ENCODE measurements at regions not wholly inside any gene's neighbourhood (a gene's known extent, or its start where the extent isn't known, plus 50 kb on each side); places are given as distances from the start of the nearest gene placed in this dataset.
A peak's percentile ranks its signal among the peaks of the same experiment; 100 is the strongest.
"Not testable (repeated sequence)": the region's sequence is repeated elsewhere in the genome, so short reads cannot be mapped to it uniquely, and the experiment has no call there.

DNA sequence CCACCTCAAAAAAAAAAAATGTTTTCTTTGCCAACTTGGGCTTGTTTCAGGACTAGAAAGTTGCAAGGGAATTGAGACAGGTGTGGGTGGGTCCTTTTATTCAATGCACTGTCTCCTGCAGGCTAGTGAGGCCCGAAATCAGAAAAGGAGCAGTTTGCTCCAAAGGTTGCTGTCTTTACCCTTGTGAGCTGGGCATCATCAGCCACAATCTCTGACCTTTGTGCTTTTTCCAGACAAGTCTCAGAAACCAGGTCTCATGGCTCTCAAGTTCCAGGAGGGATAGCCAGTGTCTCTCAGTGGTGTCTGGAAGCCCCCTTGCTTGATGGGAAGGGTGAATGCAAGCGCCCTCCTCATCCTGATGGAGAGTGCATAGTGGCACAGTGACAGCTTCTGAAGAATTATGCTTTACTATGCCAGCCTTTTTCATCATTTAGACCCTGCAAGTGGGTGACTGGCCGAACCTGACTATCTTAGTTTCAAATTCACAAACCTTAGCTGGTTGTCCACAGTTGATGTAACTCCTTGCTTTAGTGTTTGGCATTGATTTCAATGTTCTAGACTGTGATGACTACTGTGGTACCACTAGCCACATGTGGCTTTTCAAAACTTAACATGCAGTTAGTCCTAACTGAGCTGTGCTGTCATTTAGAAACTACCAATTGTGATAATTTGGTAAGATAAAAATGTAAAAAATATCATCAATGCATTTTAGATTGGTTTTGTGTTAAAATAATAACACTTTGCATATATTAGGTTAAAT is 468.6 kb downstream of the GADD45G start:
- no peak for DNase-seq

DNA sequence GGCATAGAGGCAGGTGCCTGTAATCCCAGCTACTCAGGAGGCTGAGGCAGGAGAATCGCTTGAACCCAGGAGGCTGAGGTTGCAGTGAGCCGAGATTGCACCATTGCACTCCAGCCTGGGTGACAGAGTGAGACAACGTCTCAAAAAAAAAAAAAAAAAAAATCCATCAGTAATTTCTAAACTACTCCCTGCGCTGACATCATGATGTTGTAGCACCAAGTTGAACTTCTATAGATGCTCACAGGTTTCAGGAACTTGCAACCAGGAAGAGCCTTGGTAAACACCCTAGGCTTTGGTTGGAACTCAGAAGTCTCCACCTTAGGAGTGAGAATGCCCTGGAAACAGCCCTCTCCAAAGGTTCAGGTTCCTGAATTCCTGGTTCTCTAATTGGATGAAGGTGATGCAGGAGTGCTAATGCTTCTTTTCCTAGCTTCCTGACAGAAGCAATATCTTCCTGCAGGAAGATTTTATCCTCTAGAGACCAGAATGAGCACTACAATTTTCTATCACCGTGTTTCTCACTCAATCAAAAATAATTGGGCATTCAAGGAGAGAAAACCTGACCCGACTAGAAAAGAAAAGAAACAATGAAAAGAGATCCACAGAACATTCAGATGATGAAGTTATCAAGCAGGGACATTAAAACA is 469.6 kb downstream of the GADD45G start:
- no peak for DNase-seq

DNA sequence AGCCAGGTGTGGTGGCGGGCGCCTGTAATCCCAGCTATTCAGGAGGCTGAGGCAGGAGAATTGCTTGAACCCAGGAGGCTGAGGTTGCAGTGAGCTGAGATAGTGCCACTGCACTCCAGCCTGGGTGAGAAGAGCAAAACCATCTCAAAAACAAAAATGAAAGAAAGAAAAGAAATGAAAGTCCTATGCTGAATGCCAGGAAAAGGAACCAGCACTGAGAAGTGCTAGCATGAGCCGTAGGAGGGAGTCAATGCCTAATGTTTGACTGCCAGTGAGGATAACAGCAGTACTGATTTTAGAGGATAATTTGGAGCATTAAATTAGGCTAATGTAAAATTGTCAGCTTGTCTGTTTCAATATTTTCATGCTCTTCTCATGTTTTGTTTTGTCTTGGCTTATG is 472.8 kb downstream of the GADD45G start:
- not testable (repeated sequence) for DNase-seq

DNA sequence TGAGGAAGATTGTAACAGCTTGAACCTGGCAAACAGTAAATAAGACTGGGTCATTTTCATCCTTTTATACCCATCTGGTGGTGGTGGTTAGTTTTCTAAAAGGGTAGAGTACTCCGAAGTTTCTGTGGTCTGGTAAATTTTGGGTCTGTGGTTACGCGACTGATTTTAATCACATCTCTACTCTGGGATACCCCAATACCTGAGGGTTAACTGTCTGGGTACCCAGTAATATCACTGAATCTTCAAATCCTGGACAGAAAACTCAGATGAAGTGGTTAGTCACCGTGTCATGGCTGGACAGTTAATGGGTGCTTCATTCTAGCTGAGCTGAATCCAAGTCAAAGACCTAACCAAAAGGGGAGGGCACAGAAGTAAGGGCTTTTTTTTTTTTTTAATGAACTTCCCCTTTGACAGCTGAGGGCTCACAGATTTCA is 474.2 kb downstream of the GADD45G start:
- no peak for DNase-seq

DNA sequence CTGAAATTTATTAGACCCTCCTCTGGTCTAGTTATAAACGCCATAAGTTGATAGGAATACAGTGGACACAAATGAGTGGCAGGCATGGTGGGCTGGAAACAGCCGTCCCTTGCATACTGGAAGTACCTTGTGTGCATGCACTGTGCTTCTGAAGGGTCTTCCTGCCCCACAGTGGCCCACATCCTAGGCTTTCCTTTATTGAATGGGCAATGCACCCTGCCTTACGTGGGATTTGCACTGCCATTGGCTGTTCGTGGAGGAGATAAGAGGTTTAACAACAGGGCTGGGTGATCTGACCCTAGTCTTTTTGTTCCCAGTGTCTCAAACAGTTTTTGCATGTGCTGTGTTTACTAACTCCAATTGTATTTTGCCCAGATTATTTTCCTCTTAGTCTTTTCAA is 480.8 kb downstream of the GADD45G start:
- DNase-seq: no peak

DNA sequence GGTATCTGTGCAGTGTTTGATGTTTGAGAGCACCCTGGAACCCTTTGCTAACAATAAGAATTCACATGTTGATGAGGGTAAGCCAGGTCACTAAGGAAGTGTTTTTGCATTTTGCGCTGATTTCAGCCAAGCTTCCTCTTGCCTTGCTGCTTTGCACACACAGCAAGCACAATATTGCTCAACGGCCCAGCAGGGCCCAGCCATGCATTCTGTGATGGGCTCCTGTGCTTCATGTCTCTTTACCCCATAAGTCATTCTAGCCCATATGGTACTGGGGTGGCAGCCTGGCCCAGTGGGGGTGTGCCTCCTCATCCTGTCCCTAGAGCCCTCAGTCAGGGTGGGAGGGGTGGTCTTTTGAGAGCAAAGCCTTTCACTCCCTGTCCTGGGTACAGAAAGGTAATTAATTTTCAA is 481.3 kb downstream of the GADD45G start:
- no peak for DNase-seq

DNA sequence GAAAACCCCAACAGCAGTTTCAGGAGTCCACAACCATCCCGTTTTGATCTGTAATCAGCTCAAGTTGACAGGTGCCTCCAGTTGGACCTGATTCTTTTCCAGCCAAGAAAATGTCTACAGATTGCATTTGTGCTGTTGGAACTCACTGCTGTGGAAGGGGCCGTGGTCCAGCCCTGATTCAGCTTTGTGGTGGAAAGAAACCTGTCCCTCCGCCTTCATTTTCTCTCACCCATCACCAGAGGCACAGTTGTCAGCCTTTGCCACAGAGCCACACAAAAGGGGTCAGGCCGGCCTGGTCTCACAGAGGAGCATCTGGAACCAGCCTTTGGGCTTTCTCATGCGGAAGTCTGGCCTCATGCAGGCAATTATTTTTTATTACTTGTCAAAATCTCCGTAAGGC is 483.6 kb downstream of the GADD45G start:
- DNase-seq: no peak

DNA sequence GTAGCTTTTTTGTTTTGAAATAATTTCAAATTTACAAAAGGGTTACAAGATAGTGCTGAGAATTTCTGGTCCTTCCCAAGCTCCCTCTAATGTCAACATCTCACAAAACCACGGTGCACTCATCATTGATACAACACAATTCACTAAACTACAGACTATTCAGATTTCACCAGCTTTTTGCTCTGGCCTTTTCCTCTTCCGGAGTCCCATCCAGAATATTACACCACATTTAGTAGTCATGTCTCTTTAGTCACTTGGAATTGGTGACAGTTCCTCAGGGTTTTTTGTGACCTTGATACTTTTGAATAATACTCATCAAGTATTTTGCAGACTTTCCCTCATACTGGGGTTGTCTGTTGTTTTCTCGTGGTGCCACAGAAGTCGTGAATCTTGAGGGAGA is 484.0 kb downstream of the GADD45G start:
- no peak for DNase-seq

DNA sequence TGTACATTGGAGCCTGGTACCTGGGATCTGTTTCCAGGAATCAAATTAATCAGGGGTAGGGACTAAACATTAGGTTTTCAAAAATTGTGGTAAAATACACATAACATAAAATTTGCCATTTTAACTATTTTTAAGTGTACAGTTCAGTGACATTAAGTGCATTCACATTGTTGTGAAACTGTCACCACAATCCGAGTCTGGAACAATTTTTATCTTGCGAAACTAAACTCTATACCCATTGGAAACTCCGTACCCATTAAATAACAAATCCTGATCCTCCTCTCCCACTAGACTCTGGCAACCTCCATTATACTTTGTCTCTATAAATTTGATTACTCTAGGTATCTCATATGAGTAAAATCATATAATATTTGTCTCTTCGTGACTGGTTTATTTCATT is 486.2 kb downstream of the GADD45G start:
- DNase-seq: no peak

DNA sequence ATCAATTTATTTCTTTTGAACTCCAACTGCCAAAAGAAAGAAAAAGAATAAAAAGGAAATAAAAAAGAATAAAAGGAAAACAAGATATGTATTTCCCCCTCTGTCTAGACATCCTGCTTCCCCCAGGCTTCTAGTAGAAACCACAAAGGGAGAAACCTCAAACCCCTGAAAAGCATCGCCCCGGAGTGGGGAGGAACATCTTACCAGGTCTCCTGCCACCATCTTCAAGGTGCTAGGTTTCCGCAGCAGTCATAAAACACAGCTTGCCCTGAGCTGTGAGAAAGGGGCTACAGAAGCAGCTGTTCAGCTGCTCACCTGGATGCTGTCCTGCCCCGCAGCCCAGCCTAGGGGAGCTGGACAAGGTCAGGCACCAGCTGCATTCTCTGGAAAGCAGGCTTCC is 487.7 kb downstream of the GADD45G start:
- peak in 1 of 2 donors; percentile 7 for DNase-seq

DNA sequence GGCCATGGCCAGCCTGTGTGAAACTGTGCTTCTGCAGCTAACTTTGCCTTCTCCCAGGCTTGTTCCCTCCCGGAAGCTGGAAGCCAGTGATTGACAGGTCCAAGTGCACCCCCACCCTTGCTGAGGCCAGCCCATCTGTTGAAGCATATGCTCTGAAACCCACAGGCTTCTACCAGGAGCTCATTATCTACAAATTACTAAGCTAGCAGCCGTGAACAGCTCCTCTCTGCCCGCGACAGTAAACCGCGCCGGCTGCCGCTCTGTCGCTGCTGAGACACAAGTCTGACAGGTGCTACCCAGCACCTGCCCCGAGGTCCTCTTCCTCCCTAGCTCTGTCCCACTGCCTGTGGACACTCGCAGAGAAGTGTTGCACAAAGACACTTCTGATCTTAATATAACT is 490.9 kb downstream of the GADD45G start:
- no peak for DNase-seq

DNA sequence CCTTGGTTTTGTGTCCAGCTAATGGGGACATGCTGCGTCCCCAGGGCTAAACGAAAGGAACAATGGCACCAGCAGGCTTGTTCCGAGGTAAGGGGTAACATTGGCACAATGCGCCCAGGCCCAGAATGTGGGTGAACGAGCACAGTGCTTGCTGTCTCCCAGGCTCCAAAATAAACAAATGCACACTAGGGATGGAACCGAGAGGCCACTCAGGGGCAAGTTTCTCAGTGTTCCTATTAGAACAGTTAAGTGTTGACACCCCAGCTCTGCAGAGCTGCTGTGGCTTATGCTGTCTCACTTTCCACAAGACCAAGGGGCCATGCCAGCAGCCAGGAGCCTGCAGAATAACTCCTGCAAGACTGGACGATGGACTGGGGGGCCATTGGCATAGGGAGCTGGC is 492.4 kb downstream of the GADD45G start:
- no peak for DNase-seq

DNA sequence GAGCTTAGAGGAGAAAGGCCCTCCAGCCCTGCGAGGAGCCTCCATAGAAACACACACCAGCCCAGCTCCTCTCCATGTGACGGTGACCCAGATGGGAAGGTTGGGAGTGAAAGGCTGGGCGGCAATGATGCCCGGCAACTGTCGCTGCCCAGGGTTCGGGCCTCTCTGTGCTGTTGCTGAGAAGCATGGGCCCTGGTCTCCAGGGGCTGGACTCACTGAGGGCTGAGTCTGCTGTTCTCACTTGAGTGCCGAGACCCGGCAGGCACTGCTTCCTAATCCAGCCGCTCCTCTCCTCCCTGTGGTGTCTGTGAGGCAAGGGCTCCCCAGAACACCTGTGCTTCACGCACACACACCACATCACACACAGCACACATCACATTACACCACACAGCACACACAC is 493.6 kb downstream of the GADD45G start:
- DNase-seq: no peak

DNA sequence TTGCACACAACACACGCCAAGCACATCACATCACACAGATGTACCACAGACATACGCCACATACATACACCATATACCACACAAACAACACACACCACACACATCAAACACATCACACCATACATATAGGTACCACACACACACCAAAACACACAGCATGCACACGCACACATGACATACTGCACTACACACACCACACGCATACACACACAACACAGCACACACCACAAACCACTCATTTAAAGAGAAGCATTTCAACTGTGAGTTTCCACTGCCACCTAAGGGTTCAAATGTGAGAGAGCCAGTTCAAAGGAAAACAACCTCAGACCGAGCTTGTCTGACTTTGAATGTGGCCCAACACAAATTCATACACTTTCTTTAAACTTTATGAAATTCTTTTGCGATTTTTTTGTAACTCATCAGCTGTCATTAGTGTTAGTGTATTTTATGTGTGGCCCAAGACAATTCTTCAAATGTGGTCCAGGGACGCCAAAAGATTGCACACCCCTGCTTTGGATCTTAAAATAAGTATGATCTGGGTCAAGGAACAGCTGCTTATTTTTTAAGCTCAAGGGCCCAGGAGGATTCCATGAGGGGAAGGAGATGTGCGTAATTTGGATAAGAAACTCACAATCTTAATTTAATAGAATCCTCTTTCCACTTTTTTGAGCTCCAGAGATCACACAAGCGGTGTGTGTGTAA is 494.6 kb downstream of the GADD45G start:
- no peak for DNase-seq

DNA sequence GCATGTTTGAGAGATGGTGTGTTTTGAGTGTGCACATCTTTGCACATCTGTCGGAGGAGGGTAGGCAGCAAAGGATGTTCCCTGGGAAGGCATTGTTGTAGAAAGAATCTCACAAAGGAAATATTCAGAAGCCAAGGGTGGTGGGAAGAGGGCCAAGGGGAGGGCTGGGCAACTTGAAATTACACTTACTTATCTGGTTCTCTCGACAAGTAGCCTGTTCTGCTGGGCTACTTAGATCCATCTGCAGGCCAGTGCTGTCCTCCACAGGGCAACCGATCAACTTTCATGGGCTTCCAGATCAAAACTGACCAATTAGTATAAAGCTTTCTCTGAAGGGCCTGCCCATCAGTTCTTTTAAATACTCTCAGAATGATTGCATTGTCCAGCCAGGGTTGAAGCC is 495.2 kb downstream of the GADD45G start:
- DNase-seq: no peak

DNA sequence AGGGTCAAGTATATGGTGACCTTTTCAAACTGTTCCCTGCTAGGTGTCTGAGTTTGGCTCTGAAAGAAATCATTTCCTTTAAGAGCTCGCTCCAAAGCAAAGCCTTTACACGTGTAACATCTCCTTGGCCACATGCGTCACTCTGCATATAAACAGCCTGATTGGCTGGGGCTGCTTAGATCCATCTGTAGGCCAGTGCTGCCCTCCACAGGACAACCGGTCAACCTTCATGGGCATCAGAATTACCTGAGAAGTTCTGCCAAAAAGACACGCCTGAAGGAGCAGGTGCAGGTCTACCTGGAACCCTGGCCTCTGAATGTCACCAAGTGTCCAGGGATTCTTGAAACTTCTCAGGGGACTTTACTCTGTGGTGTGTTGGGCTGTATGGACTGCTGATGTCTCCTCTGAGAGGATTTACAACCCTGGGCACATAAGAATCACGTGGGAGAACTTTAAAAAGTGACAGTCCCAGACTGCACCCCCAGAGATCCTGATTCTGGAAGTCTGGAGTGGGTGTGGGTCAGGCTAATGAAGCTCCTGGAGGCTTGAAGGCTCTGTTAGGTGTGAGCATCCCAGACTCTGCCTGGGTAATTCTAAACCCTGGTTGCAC is 497.6 kb downstream of the GADD45G start:
- DNase-seq: peak; percentile 74 to 77

DNA sequence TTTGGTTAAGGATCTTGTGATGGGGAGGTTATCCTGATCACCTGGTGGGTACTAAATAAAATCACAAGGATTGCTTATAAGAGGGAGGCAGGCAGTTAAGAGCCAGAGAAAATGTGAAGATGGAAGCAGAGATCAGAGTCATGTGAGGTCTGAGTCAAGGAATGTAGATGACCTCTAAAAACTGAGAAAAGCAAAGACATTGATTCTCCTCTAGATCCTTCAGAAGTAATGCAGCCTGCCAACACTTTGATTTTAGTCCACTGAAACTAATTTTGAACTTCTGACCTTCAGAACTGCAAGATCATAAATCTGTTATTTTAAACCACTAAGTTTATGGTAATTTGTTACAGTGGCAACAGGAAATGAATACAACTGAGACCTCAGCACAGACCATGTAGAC is 499.0 kb downstream of the GADD45G start:
- no peak for DNase-seq

DNA sequence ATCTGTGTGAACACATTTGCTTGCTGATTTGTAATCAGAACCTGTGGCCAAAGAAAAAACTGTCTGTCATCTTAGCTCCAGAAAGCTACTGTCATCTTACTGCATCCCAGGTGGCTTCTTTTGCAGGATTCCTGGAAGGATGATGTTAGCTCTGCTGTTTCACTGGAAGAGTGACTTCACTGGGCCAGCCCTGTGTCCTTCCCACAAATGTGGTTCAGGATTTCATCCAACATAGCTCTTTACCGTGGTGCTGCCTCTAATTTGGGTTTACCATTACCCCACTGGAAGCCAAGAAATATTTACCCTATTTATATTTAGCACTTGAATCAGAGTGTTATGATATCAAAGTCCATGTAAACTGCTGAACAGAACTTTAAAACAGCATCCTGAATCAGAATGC is 501.0 kb downstream of the GADD45G start:
- DNase-seq: no peak

DNA sequence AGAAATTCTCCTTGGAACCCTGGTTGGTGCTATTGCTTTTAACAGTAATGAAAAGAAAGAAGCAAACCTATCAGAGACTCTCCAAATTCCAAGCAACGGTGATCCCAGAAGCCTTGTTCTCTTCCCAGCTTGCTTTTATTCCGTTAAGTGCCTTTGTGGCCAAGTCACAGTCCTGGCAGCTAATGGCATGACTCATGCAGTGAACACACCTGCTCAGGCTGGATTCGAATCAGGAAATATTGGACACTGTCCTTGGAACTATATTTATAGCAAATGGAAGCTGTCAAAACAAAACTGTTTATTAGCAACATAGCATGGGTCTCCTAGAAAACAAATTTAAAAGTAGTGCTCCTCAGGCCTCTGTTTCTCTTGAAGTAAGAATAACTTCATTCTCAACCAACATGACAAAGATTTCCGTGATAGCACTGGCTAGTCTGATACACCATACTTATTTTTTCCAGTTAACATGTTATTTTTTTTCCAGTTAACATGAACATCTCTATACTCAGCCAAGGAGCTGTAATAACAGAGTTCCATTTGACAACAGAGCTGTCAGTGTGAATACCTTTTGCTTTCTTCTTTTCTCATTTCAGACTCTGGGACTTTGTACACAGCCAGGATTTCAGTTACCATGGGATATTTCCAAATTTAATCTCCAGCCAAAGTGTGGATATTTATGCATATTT is 502.4 kb downstream of the GADD45G start:
- no peak for DNase-seq

DNA sequence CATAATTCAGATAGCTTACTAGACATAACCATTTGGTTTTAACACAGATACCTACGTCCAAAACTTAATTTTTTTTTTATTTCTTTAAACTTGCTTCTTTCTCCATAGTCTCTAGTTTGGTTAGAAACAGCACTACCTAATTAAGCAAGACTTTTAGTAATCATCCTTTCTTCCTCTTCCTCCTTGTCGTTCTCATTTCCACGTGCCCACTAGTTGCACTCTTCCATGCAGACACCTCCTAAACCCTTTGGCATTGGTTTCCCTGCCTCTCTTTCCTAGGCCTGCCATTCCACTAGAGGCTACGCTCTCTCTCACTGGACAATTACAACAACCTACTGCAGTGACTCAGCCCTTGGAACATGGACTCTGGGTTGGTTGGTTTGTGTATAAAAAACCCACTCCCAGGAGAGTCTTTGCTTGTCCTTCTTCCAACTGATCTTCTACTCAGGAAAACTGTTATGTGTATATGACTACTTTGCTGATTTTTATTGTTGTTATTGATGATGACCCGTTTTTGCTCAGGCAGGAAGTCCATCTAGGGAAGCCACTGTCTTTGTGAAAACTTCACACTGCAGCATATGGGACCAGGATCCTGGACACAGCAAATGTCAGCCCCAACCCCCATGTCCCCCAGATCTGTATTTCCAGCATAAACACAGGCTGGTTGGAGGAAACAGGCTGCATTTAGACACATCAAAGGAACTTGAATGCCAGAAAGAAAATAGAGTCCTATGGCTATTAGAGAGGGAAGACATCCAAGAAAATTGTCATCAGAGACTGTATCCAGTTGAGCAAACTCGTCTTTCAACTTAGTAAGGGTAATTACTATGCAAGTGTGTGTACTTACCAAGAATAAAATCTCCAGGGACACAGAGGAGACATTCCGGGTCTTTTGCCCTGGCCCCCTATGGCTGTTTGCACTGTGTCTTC is 503.2 kb downstream of the GADD45G start:
- DNase-seq: no peak

DNA sequence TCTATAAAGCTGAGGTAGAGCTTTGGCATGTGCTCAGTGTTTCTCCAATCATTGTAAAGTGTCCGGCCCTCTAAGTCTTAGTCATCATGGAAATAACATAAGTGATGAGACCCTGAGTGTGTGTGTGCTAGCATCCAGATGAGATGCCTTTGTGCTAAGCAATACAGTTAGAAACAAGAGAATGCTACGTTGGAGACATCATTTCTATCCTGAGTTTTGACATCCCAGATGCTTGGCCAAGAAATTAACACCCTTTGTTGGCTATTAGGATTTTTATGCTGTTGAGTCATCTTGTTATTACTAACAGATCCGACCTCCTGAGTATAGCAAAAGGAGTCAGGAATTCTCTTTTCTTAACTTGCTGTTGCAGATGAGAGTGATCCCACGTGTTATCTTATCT is 508.0 kb downstream of the GADD45G start:
- DNase-seq: no peak
